ENCODE measurements at regions not wholly inside any gene's neighbourhood (a gene's known extent, or its start where the extent isn't known, plus 50 kb on each side); places are given as distances from the start of the nearest gene placed in this dataset.
A peak's percentile ranks its signal among the peaks of the same experiment; 100 is the strongest.

DNA sequence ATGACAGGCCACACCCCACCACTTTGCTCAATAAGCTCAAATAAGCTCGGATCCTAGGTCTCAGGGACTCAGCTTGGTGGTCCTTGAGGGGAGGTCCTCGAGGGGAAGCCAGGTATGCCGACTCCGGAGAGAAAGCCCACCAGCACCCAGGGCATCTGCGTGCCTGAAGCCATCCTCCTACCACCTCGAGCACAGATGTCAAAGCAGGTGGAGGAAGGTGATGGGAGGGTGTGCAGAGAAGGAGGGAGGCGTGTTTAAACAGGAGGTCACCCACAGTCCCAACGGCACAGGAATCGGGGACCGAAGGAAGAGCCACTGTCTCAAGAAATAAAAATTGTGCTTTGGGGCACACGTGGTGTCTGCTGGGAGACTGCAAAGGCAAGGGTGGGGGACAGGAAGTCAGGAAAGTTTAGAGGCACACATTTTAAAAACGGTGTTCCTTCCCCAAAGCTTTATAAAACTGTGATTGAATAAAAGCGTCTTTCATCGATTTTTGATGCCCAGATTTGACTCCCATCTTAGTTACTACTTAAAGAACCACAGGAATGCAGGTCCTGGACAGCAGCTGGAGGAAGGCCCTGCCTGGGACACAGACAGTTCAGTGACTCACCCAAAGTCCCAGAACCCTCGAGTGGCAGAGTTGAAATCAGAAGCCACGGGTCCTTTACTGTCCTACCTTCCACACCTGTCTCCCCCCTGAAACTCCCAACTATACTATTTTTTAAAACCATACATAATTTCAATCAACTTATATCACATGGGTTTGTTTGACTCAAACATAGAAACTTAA lies 221.0 kb upstream of the PDE10A start:
- no peak for DNase-seq
- WGBS, 2 donors = 81 to 85% methylated on average over 16 of the region's 16 CpGs
- ATAC-seq (ENCODE audit: low FRiP score) = no peak

DNA sequence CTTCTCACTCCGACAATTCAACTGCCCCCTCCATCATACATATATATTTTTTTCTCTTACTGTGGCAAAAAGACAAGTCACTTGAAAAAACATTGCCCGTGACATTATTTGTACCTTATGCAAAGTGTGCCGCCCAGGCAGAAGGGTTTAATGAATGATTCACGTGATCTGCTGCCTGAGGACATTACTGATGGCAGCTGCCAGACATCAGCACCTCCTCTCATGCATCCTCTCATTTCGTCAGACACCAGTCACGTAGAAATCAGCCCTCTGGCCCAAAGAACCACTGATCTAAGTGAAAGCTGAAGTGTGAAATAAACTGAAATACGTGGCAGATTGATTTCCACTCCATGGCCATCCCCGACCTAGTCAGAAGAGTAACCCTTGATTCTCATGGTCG lies 218.8 kb upstream of the PDE10A start:
- DNase-seq (no peak), ATAC-seq (ENCODE audit: low FRiP score) (no peak)
- Histone ChIP-seq H3K27ac (ENCODE audit: low read depth in 1 of 2, low read length in 2 of 2) (no peak overlapping the region), H3K4me1 (ENCODE audit: control insufficient read depth in 1 of 2, insufficient read depth in 2 of 2, low read length in 2 of 2) (no peaks in the 10 kb centered on the region), H3K27me3 (ENCODE audit: control insufficient read depth in 1 of 2, insufficient read depth in 2 of 2, low read length in 1 of 2) (no peaks in the 10 kb centered on the region), H3K9me3 (ENCODE audit: control insufficient read depth, low read length) (peaks cover 3% of the 10 kb centered on the region), H3K4me3 (ENCODE audit: low read length in 2 of 2) (no peak overlapping the region), H3K36me3 (ENCODE audit: control insufficient read depth in 1 of 2, insufficient read depth in 2 of 2, low read length in 1 of 2) (no peaks in the 10 kb centered on the region)
- intact Hi-C loops (cut with DNase I) = loop anchor here in 1 of 2 donors (2.0 kb wide), 1 partner anchor 225 kb away; no protein-coding TSS in a partner anchor
- 88 to 89% methylated on average over 9 of the region's 9 CpGs for WGBS, 2 donors

More for the DNA sequence above, 221.0 kb upstream of the PDE10A start:
- Histone ChIP-seq H3K4me1 (ENCODE audit: control insufficient read depth in 1 of 2, insufficient read depth in 2 of 2, low read length in 2 of 2) (no peaks in the 10 kb centered on the region), H3K4me3 (ENCODE audit: low read length in 2 of 2) (no peak overlapping the region), H3K27me3 (ENCODE audit: control insufficient read depth in 1 of 2, insufficient read depth in 2 of 2, low read length in 1 of 2) (no peaks in the 10 kb centered on the region), H3K27ac (ENCODE audit: low read depth in 1 of 2, low read length in 2 of 2) (no peak overlapping the region), H3K36me3 (ENCODE audit: control insufficient read depth in 1 of 2, insufficient read depth in 2 of 2, low read length in 1 of 2) (no peaks in the 10 kb centered on the region), H3K9me3 (ENCODE audit: control insufficient read depth, low read length) (no peaks in the 10 kb centered on the region)
- intact Hi-C loops (cut with DNase I) = loop anchor here (2.0 kb wide), 2 partner anchors 215 to 223 kb away; no protein-coding TSS in a partner anchor

DNA sequence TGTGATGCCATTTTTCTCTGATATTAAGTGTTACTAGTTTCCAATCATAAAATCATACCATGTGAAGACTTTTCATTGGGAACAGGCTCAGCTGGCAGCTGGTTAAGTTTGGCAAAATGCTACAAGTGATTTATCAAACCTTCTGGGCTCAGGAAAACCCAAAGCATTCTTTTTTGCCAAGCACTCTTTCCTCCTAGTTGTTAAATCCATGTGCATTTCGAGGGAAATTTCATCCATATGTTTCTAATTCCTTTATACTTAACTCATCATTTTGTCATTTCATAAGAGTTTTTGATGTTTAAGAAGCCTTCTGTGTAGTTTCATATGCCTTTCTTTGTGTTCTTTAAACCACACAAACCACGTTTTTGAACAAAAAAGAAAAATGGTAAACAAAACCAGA lies 217.6 kb upstream of the PDE10A start:
- intact Hi-C loops (cut with DNase I) = no loop called here

GRCh38 chr6:165877773-165878172 lies 214.7 kb upstream of the PDE10A start:
- Histone ChIP-seq H3K4me3 (ENCODE audit: low read length in 2 of 2) (no peak overlapping the region), H3K27me3 (ENCODE audit: control insufficient read depth in 1 of 2, insufficient read depth in 2 of 2, low read length in 1 of 2) (no peaks in the 10 kb centered on the region), H3K36me3 (ENCODE audit: control insufficient read depth in 1 of 2, insufficient read depth in 2 of 2, low read length in 1 of 2) (no peaks in the 10 kb centered on the region), H3K4me1 (ENCODE audit: control insufficient read depth in 1 of 2, insufficient read depth in 2 of 2, low read length in 2 of 2) (no peaks in the 10 kb centered on the region), H3K27ac (ENCODE audit: low read depth in 1 of 2, low read length in 2 of 2) (no peak overlapping the region), H3K9me3 (ENCODE audit: control insufficient read depth, low read length) (peaks cover 3% of the 10 kb centered on the region)
- intact Hi-C loops (cut with DNase I) = no loop called here
- ATAC-seq (ENCODE audit: low FRiP score) = peak; percentile 58
- no peak for DNase-seq
- WGBS, 2 donors = 72 to 78% methylated on average over 3 of the region's 3 CpGs

More for the DNA sequence above, 217.6 kb upstream of the PDE10A start:
- no peak overlapping the region for H3K27ac ChIP-seq (ENCODE audit: low read depth in 1 of 2, low read length in 2 of 2)
- DNase-seq (no peak), ATAC-seq (ENCODE audit: low FRiP score) (no peak)
- H3K4me1 ChIP-seq (ENCODE audit: control insufficient read depth in 1 of 2, insufficient read depth in 2 of 2, low read length in 2 of 2) = no peaks in the 10 kb centered on the region
- no peaks in the 10 kb centered on the region for H3K36me3 ChIP-seq (ENCODE audit: control insufficient read depth in 1 of 2, insufficient read depth in 2 of 2, low read length in 1 of 2)
- H3K4me3 ChIP-seq (ENCODE audit: low read length in 2 of 2) = no peak overlapping the region
- H3K9me3 ChIP-seq (ENCODE audit: control insufficient read depth, low read length) = peaks cover 3% of the 10 kb centered on the region
- no peaks in the 10 kb centered on the region for H3K27me3 ChIP-seq (ENCODE audit: control insufficient read depth in 1 of 2, insufficient read depth in 2 of 2, low read length in 1 of 2)
- WGBS, 2 donors = 27 to 32% methylated on average over 2 of the region's 2 CpGs

DNA sequence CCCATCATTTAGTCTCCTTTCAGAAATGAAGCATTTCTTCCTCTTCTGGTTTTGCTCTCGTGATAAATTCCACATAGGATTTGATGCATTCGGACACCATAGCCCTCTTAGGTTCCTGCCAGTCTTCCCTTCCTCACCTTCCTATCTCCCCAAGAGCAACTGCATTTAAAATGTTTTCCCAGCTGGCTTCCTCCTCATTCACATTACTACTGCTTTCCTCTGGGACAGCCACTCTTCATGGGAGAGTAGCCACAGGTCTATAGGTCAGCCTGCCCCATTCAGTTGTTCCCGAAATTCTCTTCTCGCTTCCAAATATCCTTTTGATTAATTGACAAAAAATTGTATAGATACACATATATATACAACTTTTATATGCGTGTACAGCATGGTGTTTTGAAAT lies 214.2 kb upstream of the PDE10A start:
- Histone ChIP-seq H3K36me3 (ENCODE audit: control insufficient read depth in 1 of 2, insufficient read depth in 2 of 2, low read length in 1 of 2) (no peaks in the 10 kb centered on the region), H3K4me3 (ENCODE audit: low read length in 2 of 2) (no peak overlapping the region), H3K4me1 (ENCODE audit: control insufficient read depth in 1 of 2, insufficient read depth in 2 of 2, low read length in 2 of 2) (no peaks in the 10 kb centered on the region), H3K27me3 (ENCODE audit: control insufficient read depth in 1 of 2, insufficient read depth in 2 of 2, low read length in 1 of 2) (no peaks in the 10 kb centered on the region), H3K9me3 (ENCODE audit: control insufficient read depth, low read length) (peaks cover 3% of the 10 kb centered on the region), H3K27ac (ENCODE audit: low read depth in 1 of 2, low read length in 2 of 2) (no peak overlapping the region)
- no peak for ATAC-seq (ENCODE audit: low FRiP score)
- intact Hi-C loops (cut with DNase I) = no loop called here
- 40 to 48% methylated on average over 5 of the region's 5 CpGs for WGBS, 2 donors
- DNase-seq = no peak

DNA sequence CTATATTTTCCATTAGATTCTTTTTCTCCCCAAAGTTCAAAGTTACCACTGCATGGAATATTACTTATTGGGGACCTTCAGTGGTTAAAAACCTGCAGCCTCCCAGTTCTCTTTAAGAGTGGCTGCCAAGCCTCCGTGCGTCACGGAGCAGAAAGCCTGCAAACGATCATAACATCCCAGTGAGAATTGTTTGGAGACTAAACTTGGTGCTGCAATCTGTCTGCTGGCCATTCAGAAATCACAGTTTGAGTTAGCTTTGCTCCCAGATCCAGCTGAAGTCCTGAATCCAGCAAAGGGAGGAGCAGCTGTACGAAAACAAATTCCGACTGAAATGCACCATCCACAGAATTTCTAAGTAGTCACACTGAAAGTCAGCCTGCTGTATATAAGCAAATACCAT lies 213.5 kb upstream of the PDE10A start:
- Histone ChIP-seq H3K27ac (ENCODE audit: low read depth in 1 of 2, low read length in 2 of 2) (no peak overlapping the region), H3K4me3 (ENCODE audit: low read length in 2 of 2) (no peak overlapping the region), H3K4me1 (ENCODE audit: control insufficient read depth in 1 of 2, insufficient read depth in 2 of 2, low read length in 2 of 2) (no peaks in the 10 kb centered on the region), H3K27me3 (ENCODE audit: control insufficient read depth in 1 of 2, insufficient read depth in 2 of 2, low read length in 1 of 2) (no peaks in the 10 kb centered on the region), H3K36me3 (ENCODE audit: control insufficient read depth in 1 of 2, insufficient read depth in 2 of 2, low read length in 1 of 2) (no peaks in the 10 kb centered on the region), H3K9me3 (ENCODE audit: control insufficient read depth, low read length) (peaks cover 3% of the 10 kb centered on the region)
- intact Hi-C loops (cut with DNase I) = no loop called here
- WGBS, 2 donors = 0 to 3% methylated on average over 6 of the region's 6 CpGs
- peak; percentile 77 for ATAC-seq (ENCODE audit: low FRiP score)
- DNase-seq = no peak

DNA sequence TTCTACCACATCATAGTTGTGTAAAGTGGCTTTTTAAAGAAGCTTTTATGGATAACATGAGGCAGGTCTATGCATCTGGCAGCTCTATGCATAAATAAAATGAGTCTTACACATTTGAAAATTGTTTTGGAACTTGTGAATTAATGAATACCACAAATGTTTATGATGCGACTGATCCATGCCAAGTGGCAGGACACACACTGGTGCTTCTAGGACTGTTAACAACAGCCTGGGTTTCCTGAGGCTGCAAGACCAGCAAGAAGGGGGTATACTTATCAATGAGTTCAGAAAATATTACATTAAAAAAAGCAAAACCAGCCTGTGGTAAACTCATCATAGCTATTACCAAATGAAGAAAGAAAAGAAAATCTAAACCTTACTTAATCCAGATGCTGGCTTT lies 212.9 kb upstream of the PDE10A start:
- H3K4me1 ChIP-seq (ENCODE audit: control insufficient read depth in 1 of 2, insufficient read depth in 2 of 2, low read length in 2 of 2) = no peaks in the 10 kb centered on the region
- no peaks in the 10 kb centered on the region for H3K36me3 ChIP-seq (ENCODE audit: control insufficient read depth in 1 of 2, insufficient read depth in 2 of 2, low read length in 1 of 2)
- H3K27ac ChIP-seq (ENCODE audit: low read depth in 1 of 2, low read length in 2 of 2) = no peak overlapping the region
- 50 to 63% methylated on average over 1 of the region's 1 CpG for WGBS, 2 donors
- intact Hi-C loops (cut with DNase I) = no loop called here
- ATAC-seq (ENCODE audit: low FRiP score) (no peak), DNase-seq (no peak)
- no peaks in the 10 kb centered on the region for H3K27me3 ChIP-seq (ENCODE audit: control insufficient read depth in 1 of 2, insufficient read depth in 2 of 2, low read length in 1 of 2)
- H3K9me3 ChIP-seq (ENCODE audit: control insufficient read depth, low read length) = peaks cover 3% of the 10 kb centered on the region
- no peak overlapping the region for H3K4me3 ChIP-seq (ENCODE audit: low read length in 2 of 2)

DNA sequence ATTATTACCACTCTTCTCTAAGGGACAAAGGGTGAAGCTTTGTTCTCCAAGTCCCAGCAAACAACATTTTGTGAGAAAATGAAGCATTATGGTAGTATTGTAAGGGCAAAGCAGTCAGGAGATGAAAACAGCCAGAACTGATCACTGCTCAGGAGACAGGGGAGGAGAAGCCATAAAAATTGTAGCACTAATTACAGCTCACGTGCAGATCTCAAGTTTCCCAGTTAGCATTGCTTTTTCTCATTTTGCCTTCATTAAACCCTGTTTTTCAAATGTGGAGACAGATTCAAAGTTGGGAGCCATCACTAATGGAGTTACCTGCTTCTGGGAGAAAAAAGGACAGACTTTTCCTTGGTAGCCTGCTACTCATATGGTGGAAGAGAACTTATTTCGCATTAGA lies 210.9 kb upstream of the PDE10A start:
- ATAC-seq (ENCODE audit: low FRiP score) = no peak
- Histone ChIP-seq H3K9me3 (ENCODE audit: control insufficient read depth, low read length) (peaks cover 5% of the 10 kb centered on the region), H3K27me3 (ENCODE audit: control insufficient read depth in 1 of 2, insufficient read depth in 2 of 2, low read length in 1 of 2) (no peaks in the 10 kb centered on the region), H3K4me1 (ENCODE audit: control insufficient read depth in 1 of 2, insufficient read depth in 2 of 2, low read length in 2 of 2) (no peaks in the 10 kb centered on the region), H3K27ac (ENCODE audit: low read depth in 1 of 2, low read length in 2 of 2) (no peak overlapping the region), H3K4me3 (ENCODE audit: low read length in 2 of 2) (no peak overlapping the region), H3K36me3 (ENCODE audit: control insufficient read depth in 1 of 2, insufficient read depth in 2 of 2, low read length in 1 of 2) (no peaks in the 10 kb centered on the region)
- DNase-seq = no peak
- 75 to 78% methylated on average over 2 of the region's 2 CpGs for WGBS, 2 donors
- intact Hi-C loops (cut with DNase I) = no loop called here

DNA sequence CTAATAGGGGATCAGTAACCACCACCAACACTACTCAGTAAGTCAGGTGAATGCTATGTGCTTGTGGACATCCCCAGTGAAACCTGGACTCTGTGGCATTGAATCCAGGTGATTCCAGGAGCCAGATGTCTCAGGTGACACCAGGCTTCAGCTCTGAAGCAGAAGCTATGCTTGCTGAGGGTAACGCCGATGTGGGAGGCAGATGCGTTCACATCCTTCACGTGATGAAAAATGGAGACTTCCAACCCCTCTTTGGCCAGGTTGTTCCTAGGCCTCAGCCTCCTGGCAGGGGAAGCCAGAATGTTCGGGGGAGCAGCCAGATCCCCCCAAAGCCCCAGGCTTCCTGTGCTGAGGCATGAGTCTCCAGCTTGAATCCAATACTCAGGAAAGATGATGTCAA lies 209.8 kb upstream of the PDE10A start:
- ATAC-seq (ENCODE audit: low FRiP score) = no peak
- H3K27ac ChIP-seq (ENCODE audit: low read depth in 1 of 2, low read length in 2 of 2) = no peak overlapping the region

More for the DNA sequence above, 209.8 kb upstream of the PDE10A start:
- intact Hi-C loops (cut with DNase I) = no loop called here
- WGBS, 2 donors = 92 to 95% methylated on average over 5 of the region's 5 CpGs
- Histone ChIP-seq H3K9me3 (ENCODE audit: control insufficient read depth, low read length) (peaks cover 1% of the 10 kb centered on the region), H3K4me3 (ENCODE audit: low read length in 2 of 2) (no peak overlapping the region), H3K4me1 (ENCODE audit: control insufficient read depth in 1 of 2, insufficient read depth in 2 of 2, low read length in 2 of 2) (no peaks in the 10 kb centered on the region), H3K27me3 (ENCODE audit: control insufficient read depth in 1 of 2, insufficient read depth in 2 of 2, low read length in 1 of 2) (no peaks in the 10 kb centered on the region), H3K36me3 (ENCODE audit: control insufficient read depth in 1 of 2, insufficient read depth in 2 of 2, low read length in 1 of 2) (no peaks in the 10 kb centered on the region)
- DNase-seq = no peak

Measured in aorta (tissue), 5 donors.